ENCODE measurements at regions not wholly inside any gene's neighbourhood (a gene's known extent, or its start where the extent isn't known, plus 50 kb on each side); places are given as distances from the start of the nearest gene placed in this dataset.

- TF ChIP-seq CTCF (conservative IDR thresholded peaks at IDR 0.05) (no peak), ZFX (IDR thresholded peaks at IDR 0.05) (no peak)
Measured at GRCh38 chr1:50358962-50359361, 64.3 kb downstream of the DMRTA2 start.

All from C4-2B (cell line).